IMR-90 (cell line): ENCODE measurements at regions not wholly inside any gene's neighbourhood (a gene's known extent, or its start where the extent isn't known, plus 50 kb on each side); places are given as distances from the start of the nearest gene placed in this dataset.

Source experiments
- ATAC-seq: fragments of 200-7000 bp; cut with Tn5 transposase; 2 replicates; pipeline ENCODE4 v1.9.1; 2020; ENCODE audit warnings: low read depth, mild to moderate bottlenecking, moderate library complexity
- BruUV-seq: library from RNA; stranded (reverse); fragments of 400-500 nt; replicated peaks from 2 replicates; lab custom pipeline; 2021; lab: Mats Ljungman, UMichigan
- CTCF ChIA-PET: fragments of 300-600 bp; formaldehyde crosslinking; extraction: SDS; loops from one replicate; lab custom pipeline; 2021; ENCODE audit warnings: antibody characterized with exemption; lab: Yijun Ruan, JAX
- POLR2A ChIA-PET: fragments of 300-600 bp; sonication (Branson Sonifier 250); formaldehyde crosslinking; loops from one replicate; lab custom pipeline; 2022; ENCODE audit warnings: antibody characterized with exemption; ENCODE audit not compliant: unreplicated experiment; lab: Charles Lee
- DNase-seq: peaks from one replicate; pipeline ENCODE4 v3.0.0; 2013
- H2AFZ ChIP-seq: replicated peaks from 2 replicates; pipeline ENCODE3; 2013; ENCODE audit warnings: low read length, mild to moderate bottlenecking; ENCODE audit not compliant: poor library complexity
- H2AK5ac ChIP-seq: 2 replicates; pipeline ENCODE4 v1.6.1; 2013; ENCODE audit warnings: low read depth, low read length, inconsistent platforms
- H2AK9ac ChIP-seq: replicated peaks from 2 replicates; pipeline ENCODE3; 2013; ENCODE audit warnings: mild to moderate bottlenecking, low read depth, low read length, moderate library complexity; ENCODE audit not compliant: poor library complexity
- H2BK120ac ChIP-seq: 2 replicates; pipeline ENCODE4 v1.6.1; 2013; ENCODE audit warnings: low read depth, low read length, inconsistent platforms
- H2BK15ac ChIP-seq: 3 replicates; pipeline ENCODE4 v1.6.1; 2013; ENCODE audit warnings: low read depth, low read length, inconsistent platforms
- H2BK20ac ChIP-seq: 2 replicates; pipeline ENCODE4 v1.6.1; 2013; ENCODE audit warnings: low read depth, mild to moderate bottlenecking, inconsistent platforms, low read length, moderate library complexity
- H2BK5ac ChIP-seq: 2 replicates; pipeline ENCODE4 v1.6.1; 2013; ENCODE audit warnings: mild to moderate bottlenecking, low read depth, low read length, inconsistent platforms; ENCODE audit not compliant: poor library complexity, severe bottlenecking
- H3K14ac ChIP-seq: replicated peaks from 2 replicates; pipeline ENCODE4 v1.6.1; 2013; ENCODE audit warnings: low read depth, low read length, inconsistent platforms
- H3K18ac ChIP-seq: 2 replicates; pipeline ENCODE4 v1.6.1; 2013; ENCODE audit warnings: low read depth, low read length, control low read depth
- H3K23ac ChIP-seq: 2 replicates; pipeline ENCODE4 v1.6.1; 2013; ENCODE audit warnings: low read depth, low read length, inconsistent platforms
- H3K27ac ChIP-seq: 2 replicates; pipeline ENCODE4 v1.5.1; 2013; ENCODE audit warnings: mild to moderate bottlenecking, control low read depth, low read length; ENCODE audit not compliant: insufficient read depth
- H3K27me3 ChIP-seq: 2 replicates; pipeline ENCODE4 v1.6.1; 2013; ENCODE audit warnings: low read length; ENCODE audit not compliant: control insufficient read depth, insufficient read depth
- H3K36me3 ChIP-seq: 2 replicates; pipeline ENCODE4 v1.6.1; 2013; ENCODE audit warnings: low read length, mixed read lengths; ENCODE audit not compliant: control insufficient read depth, insufficient read depth
- H3K4ac ChIP-seq: 2 replicates; pipeline ENCODE4 v1.6.1; 2013; ENCODE audit warnings: low read depth, low read length, inconsistent platforms
- H3K4me1 ChIP-seq: 2 replicates; pipeline ENCODE4 v1.6.1; 2013; ENCODE audit warnings: low read length, mixed read lengths; ENCODE audit not compliant: control insufficient read depth, insufficient read depth
- H3K4me2 ChIP-seq: 2 replicates; pipeline ENCODE4 v1.6.1; 2013; ENCODE audit warnings: low read depth, mild to moderate bottlenecking, control low read depth, low read length, moderate library complexity
- H3K4me3 ChIP-seq: 2 replicates; pipeline ENCODE4 v1.5.1; 2013; ENCODE audit warnings: low read depth, mild to moderate bottlenecking, control low read depth, low read length, moderate library complexity; ENCODE audit not compliant: insufficient read depth
- H3K56ac ChIP-seq: 2 replicates; pipeline ENCODE4 v1.6.1; 2013; ENCODE audit warnings: low read length, inconsistent platforms; ENCODE audit not compliant: insufficient read depth; ENCODE audit errors: extremely low read depth
- H3K79me1 ChIP-seq, 2 experiments: 2 replicates each; pipeline ENCODE4 v1.6.1; 2013; ENCODE audit warnings: low read length in 2 of 2, inconsistent platforms in 1 of 2, low read depth in 1 of 2
- H3K9ac ChIP-seq: 2 replicates; pipeline ENCODE4 v1.6.1; 2013; ENCODE audit warnings: low read depth, low read length, control low read depth
- H3K9me1 ChIP-seq: 2 replicates; pipeline ENCODE4 v1.6.1; 2013; ENCODE audit warnings: low read length, inconsistent platforms; ENCODE audit not compliant: insufficient read depth
- H3K9me3 ChIP-seq: 2 replicates; pipeline ENCODE4 v1.6.1; 2013; ENCODE audit warnings: low read length; ENCODE audit not compliant: control insufficient read depth, insufficient read depth
- H4K20me1 ChIP-seq: 2 replicates; pipeline ENCODE4 v1.6.1; 2013; ENCODE audit warnings: low read length, inconsistent platforms; ENCODE audit not compliant: insufficient read depth
- H4K5ac ChIP-seq: 2 replicates; pipeline ENCODE4 v1.6.1; 2013; ENCODE audit warnings: mild to moderate bottlenecking, low read depth, low read length, control low read depth
- H4K8ac ChIP-seq, 2 experiments: 2 replicates each; pipeline ENCODE4 v1.6.1; 2013; ENCODE audit warnings: low read depth in 2 of 2, low read length in 2 of 2, control low read depth in 1 of 2, inconsistent platforms in 1 of 2
- H4K91ac ChIP-seq: 2 replicates; pipeline ENCODE4 v1.6.1; 2013; ENCODE audit warnings: low read depth, low read length, inconsistent platforms; ENCODE audit not compliant: insufficient read depth
- BHLHE40 ChIP-seq: fragments of 150-350 bp; IDR thresholded peaks from 2 replicates; pipeline ENCODE4 v1.6.1; 2016; ENCODE audit warnings: mild to moderate bottlenecking, low read depth, low read length
- CEBPB ChIP-seq: IDR thresholded peaks from 2 replicates; pipeline ENCODE4 v1.6.1; 2012; ENCODE audit warnings: low read depth, low read length, improper control_type of control experiment
- CHD1 ChIP-seq: IDR thresholded peaks from 2 replicates; pipeline ENCODE4 v1.6.1; 2012; ENCODE audit warnings: low read depth, low read length, improper control_type of control experiment
- FOS ChIP-seq: fragments of 150-350 bp; IDR thresholded peaks from 2 replicates; pipeline ENCODE4 v1.6.1; 2016; ENCODE audit warnings: low read depth, low read length
- MAZ ChIP-seq: IDR thresholded peaks from 2 replicates; pipeline ENCODE4 v1.6.1; 2012; ENCODE audit warnings: low read depth, mild to moderate bottlenecking, low read length, improper control_type of control experiment, moderate library complexity, borderline replicate concordance
- MXI1 ChIP-seq: IDR thresholded peaks from 2 replicates; pipeline ENCODE4 v1.6.1; 2012; ENCODE audit warnings: low read depth, mild to moderate bottlenecking, low read length, moderate library complexity, borderline replicate concordance
- NFE2L2 ChIP-seq: fragments of 150-350 bp; IDR thresholded peaks from 2 replicates; pipeline ENCODE4 v1.6.1; 2016; ENCODE audit warnings: low read depth, mild to moderate bottlenecking, low read length
- POLR2A ChIP-seq: IDR thresholded peaks from 2 replicates; pipeline ENCODE4 v1.6.1; 2012; ENCODE audit warnings: mild to moderate bottlenecking, low read depth, low read length
- RAD21 ChIP-seq: IDR thresholded peaks from 2 replicates; pipeline ENCODE4 v1.6.1; 2012; ENCODE audit warnings: low read length, improper control_type of control experiment
- RCOR1 ChIP-seq: IDR thresholded peaks from 2 replicates; pipeline ENCODE4 v1.6.1; 2012; ENCODE audit warnings: mild to moderate bottlenecking, low read length, improper control_type of control experiment; ENCODE audit not compliant: insufficient replicate concordance
- RFX5 ChIP-seq: IDR thresholded peaks from 2 replicates; pipeline ENCODE4 v1.8.0; 2012; ENCODE audit warnings: low read depth, mild to moderate bottlenecking, low read length, moderate library complexity
- WGBS, 2 experiments: methylation state at CpG; one replicate each; pipeline versions ENCODE4 v1.1.5 to v1.1.7; 2013; ENCODE audit warnings: missing lambda C conversion rate in 2 of 2; ENCODE audit not compliant: insufficient read length in 1 of 2; ENCODE audit errors: extremely low coverage in 2 of 2; 5-methylcytosine and 5-hydroxymethylcytosine counted together
- dilution Hi-C: fragments of 300-500 bp; cut with HindIII; formaldehyde crosslinking; loops from one replicate; pipeline ENCODE4 v1.14.3; 2018; ENCODE audit warnings: low sequenced_read_pairs; ENCODE audit not compliant: unreplicated experiment
- in situ Hi-C: fragments of 300-500 bp; cut with MboI; formaldehyde crosslinking; loops from 3 replicates; pipeline ENCODE4 v1.14.3; 2019; ENCODE audit warnings: low sequenced_read_pairs, inconsistent platforms, mixed read lengths
- intact Hi-C: fragments of 100-400 bp; cut with micrococcal nuclease; formaldehyde crosslinking; loops from 2 replicates; pipeline ENCODE4 v1.10.0; 2022
- TF ChIP-seq, protein P1 (sequence below): conservative IDR thresholded peaks from 2 replicates; pipeline ENCODE4 v1.5.1; 2012; ENCODE audit warnings: mild to moderate bottlenecking, low read depth, low read length, improper control_type of control experiment
- TF ChIP-seq, protein P2 (sequence below): fragments of 150-350 bp; IDR thresholded peaks from 2 replicates; pipeline ENCODE4 v1.6.1; 2017; ENCODE audit warnings: mild to moderate bottlenecking, antibody characterized with exemption, low read length, low read depth
- TF ChIP-seq, protein P3 (sequence below): fragments of 150-350 bp; IDR thresholded peaks from 2 replicates; pipeline ENCODE4 v1.6.1; 2016; ENCODE audit warnings: low read depth, mild to moderate bottlenecking, low read length, moderate library complexity, borderline replicate concordance

DNA sequence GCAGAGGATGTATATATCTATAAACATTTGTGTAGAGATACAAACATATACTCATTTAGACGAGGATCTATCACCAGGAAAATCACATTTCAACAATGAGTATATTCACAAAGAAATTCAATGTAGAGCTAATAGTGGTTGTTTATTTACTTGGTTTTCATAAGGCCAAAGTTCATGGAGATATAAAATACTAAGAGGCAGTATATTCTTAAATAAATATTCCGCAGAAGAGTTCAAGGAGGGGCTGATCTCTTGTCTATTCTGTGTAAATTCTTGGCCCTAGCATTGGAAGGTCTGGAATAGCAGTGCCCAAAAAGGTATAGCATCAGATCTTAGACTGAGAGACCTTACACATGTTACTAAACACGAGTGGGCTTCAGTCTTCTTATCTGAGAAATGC, 122.1 kb downstream of the EDEM1 start:
- Histone ChIP-seq H3K14ac (no peak overlapping the region), H2AK9ac (no peak overlapping the region), H2BK120ac (no peak overlapping the region), H3K4ac (no peak overlapping the region), H4K8ac (no peak overlapping the region), H4K20me1 (no peaks in the 10 kb centered on the region), H3K9me3 (no peaks in the 10 kb centered on the region), H3K9me1 (no peaks in the 10 kb centered on the region), H2BK15ac (no peak overlapping the region), H4K5ac (no peak overlapping the region), H3K79me1 (no peaks in the 10 kb centered on the region), H3K18ac (no peak overlapping the region), H2BK5ac (no peak overlapping the region), H2BK20ac (no peak overlapping the region), H2AFZ (no peak overlapping the region), H4K91ac (no peak overlapping the region), H3K23ac (no peak overlapping the region), H2AK5ac (no peak overlapping the region), H3K4me1 (no peaks in the 10 kb centered on the region), H3K4me3 (no peak overlapping the region), H3K27ac (no peak overlapping the region), H3K27me3 (no peaks in the 10 kb centered on the region), H3K56ac (no peak overlapping the region), H3K9ac (no peak overlapping the region), H3K4me2 (no peak overlapping the region), H3K36me3 (no peaks in the 10 kb centered on the region)
- POLR2A ChIA-PET, result no interaction called here
- in situ Hi-C loops (no loop called here), dilution Hi-C loops (no loop called here), intact Hi-C loops (no loop called here)
- no peak for DNase-seq
- CTCF ChIA-PET, result no interaction called here
- no peak for ATAC-seq
- no CpG with 5 or more reads among the region's 3 CpGs for WGBS, 2 experiments
- BruUV-seq, result no TSS peak
- no peak for TF ChIP-seq BHLHE40
- TF ChIP-seq MXI1, result no peak
- no peak for TF ChIP-seq RCOR1
- TF ChIP-seq RFX5, result no peak
- TF ChIP-seq, protein P1, sequence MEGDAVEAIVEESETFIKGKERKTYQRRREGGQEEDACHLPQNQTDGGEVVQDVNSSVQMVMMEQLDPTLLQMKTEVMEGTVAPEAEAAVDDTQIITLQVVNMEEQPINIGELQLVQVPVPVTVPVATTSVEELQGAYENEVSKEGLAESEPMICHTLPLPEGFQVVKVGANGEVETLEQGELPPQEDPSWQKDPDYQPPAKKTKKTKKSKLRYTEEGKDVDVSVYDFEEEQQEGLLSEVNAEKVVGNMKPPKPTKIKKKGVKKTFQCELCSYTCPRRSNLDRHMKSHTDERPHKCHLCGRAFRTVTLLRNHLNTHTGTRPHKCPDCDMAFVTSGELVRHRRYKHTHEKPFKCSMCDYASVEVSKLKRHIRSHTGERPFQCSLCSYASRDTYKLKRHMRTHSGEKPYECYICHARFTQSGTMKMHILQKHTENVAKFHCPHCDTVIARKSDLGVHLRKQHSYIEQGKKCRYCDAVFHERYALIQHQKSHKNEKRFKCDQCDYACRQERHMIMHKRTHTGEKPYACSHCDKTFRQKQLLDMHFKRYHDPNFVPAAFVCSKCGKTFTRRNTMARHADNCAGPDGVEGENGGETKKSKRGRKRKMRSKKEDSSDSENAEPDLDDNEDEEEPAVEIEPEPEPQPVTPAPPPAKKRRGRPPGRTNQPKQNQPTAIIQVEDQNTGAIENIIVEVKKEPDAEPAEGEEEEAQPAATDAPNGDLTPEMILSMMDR, result no peak
- no peak for TF ChIP-seq FOS
- TF ChIP-seq MAZ, result no peak
- no peak for TF ChIP-seq CHD1
- TF ChIP-seq POLR2A, result no peak
- TF ChIP-seq NFE2L2, result no peak
- TF ChIP-seq CEBPB, result no peak
- TF ChIP-seq RAD21, result no peak
- TF ChIP-seq, protein P2, sequence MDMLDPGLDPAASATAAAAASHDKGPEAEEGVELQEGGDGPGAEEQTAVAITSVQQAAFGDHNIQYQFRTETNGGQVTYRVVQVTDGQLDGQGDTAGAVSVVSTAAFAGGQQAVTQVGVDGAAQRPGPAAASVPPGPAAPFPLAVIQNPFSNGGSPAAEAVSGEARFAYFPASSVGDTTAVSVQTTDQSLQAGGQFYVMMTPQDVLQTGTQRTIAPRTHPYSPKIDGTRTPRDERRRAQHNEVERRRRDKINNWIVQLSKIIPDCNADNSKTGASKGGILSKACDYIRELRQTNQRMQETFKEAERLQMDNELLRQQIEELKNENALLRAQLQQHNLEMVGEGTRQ, result no peak
- TF ChIP-seq, protein P3, sequence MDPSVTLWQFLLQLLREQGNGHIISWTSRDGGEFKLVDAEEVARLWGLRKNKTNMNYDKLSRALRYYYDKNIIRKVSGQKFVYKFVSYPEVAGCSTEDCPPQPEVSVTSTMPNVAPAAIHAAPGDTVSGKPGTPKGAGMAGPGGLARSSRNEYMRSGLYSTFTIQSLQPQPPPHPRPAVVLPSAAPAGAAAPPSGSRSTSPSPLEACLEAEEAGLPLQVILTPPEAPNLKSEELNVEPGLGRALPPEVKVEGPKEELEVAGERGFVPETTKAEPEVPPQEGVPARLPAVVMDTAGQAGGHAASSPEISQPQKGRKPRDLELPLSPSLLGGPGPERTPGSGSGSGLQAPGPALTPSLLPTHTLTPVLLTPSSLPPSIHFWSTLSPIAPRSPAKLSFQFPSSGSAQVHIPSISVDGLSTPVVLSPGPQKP, result no peak
